MM.1S (cell line): ENCODE measurements at regions not wholly inside any gene's neighbourhood (a gene's known extent, or its start where the extent isn't known, plus 50 kb on each side); places are given as distances from the start of the nearest gene placed in this dataset.
"Not testable (repeated sequence)": the region's sequence is repeated elsewhere in the genome, so short reads cannot be mapped to it uniquely, and the experiment has no call there.

Experiments
- DNase-seq: peaks from one replicate; pipeline ENCODE4 v3.0.0-alpha.2; 2015
- H2AFZ ChIP-seq: fragments of 300-600 bp; sonication (generic); 2 replicates; pipeline ENCODE4 v1.6.0; 2016; ENCODE audit warnings: antibody characterized with exemption, low read length
- H3F3A ChIP-seq: fragments of 300-600 bp; sonication (generic); 2 replicates; pipeline ENCODE4 v1.6.1; 2016; ENCODE audit warnings: mild to moderate bottlenecking, antibody characterized with exemption, low read length, moderate library complexity, mixed read lengths; ENCODE audit not compliant: insufficient read depth
- H3K27ac ChIP-seq: fragments of 300-600 bp; sonication (generic); 2 replicates; pipeline ENCODE4 v1.5.1; 2016; ENCODE audit warnings: mild to moderate bottlenecking, low read length
- H3K27me3 ChIP-seq: fragments of 300-600 bp; sonication (generic); replicated peaks from 2 replicates; pipeline ENCODE4 v1.6.0; 2016; ENCODE audit warnings: low read length; ENCODE audit not compliant: insufficient read depth
- H3K36me3 ChIP-seq: fragments of 300-600 bp; sonication (generic); replicated peaks from 2 replicates; pipeline ENCODE4 v1.6.1; 2016; ENCODE audit warnings: mild to moderate bottlenecking, low read length, mixed read lengths; ENCODE audit not compliant: insufficient read depth
- H3K4me1 ChIP-seq: fragments of 300-600 bp; sonication (generic); 2 replicates; pipeline ENCODE4 v1.6.1; 2016; ENCODE audit warnings: low read length, mixed read lengths
- H3K4me2 ChIP-seq: fragments of 300-600 bp; sonication (generic); 2 replicates; pipeline ENCODE4 v1.6.0; 2016; ENCODE audit warnings: low read depth, low read length
- H3K4me3 ChIP-seq: fragments of 300-600 bp; sonication (generic); 2 replicates; pipeline ENCODE4 v1.5.1; 2016; ENCODE audit warnings: low read length, mixed read lengths
- H3K79me2 ChIP-seq: fragments of 300-600 bp; sonication (generic); 2 replicates; pipeline ENCODE4 v1.6.1; 2016; ENCODE audit warnings: mixed run types, low read length, mixed read lengths
- H3K9ac ChIP-seq: fragments of 300-600 bp; sonication (generic); 2 replicates; pipeline ENCODE4 v1.6.1; 2016; ENCODE audit warnings: low read length, mixed read lengths
- H3K9me2 ChIP-seq: fragments of 300-600 bp; sonication (generic); replicated peaks from 2 replicates; pipeline ENCODE4 v1.6.1; 2016; ENCODE audit warnings: mild to moderate bottlenecking, low read length, mixed read lengths; ENCODE audit not compliant: insufficient read depth
- H3K9me3 ChIP-seq: fragments of 300-600 bp; sonication (generic); replicated peaks from 2 replicates; pipeline ENCODE4 v1.6.1; 2016; ENCODE audit warnings: mild to moderate bottlenecking, low read length, mixed read lengths; ENCODE audit not compliant: insufficient read depth
- H4K20me1 ChIP-seq: fragments of 300-600 bp; sonication (generic); 2 replicates; pipeline ENCODE4 v1.6.1; 2016; ENCODE audit warnings: mild to moderate bottlenecking, low read length, moderate library complexity, mixed read lengths; ENCODE audit not compliant: insufficient read depth
- CTCF ChIP-seq: fragments of 300-600 bp; sonication (generic); IDR thresholded peaks from 2 replicates; pipeline ENCODE4 v1.5.1; 2016; ENCODE audit warnings: antibody characterized with exemption, low read length, mixed read lengths
- EZH2 ChIP-seq: fragments of 300-600 bp; sonication (generic); optimal IDR thresholded peaks from 2 replicates; pipeline ENCODE3; 2017; ENCODE audit warnings: low read depth, mild to moderate bottlenecking, antibody characterized with exemption, low read length, mixed read lengths
- EZH2phosphoT487 ChIP-seq: fragments of 300-600 bp; sonication (generic); IDR thresholded peaks from 2 replicates; pipeline ENCODE4 v1.6.1; 2018; ENCODE audit warnings: antibody characterized with exemption, low read length

- H4K20me1 ChIP-seq: no peaks in the 10 kb centered on the region
- no peaks in the 10 kb centered on the region for H3K36me3 ChIP-seq
- H3K9ac ChIP-seq: no peak overlapping the region
- no peak overlapping the region for H3K27ac ChIP-seq
- no peak overlapping the region for H3K4me2 ChIP-seq
- H3F3A ChIP-seq: no peaks in the 10 kb centered on the region
- no peaks in the 10 kb centered on the region for H3K4me1 ChIP-seq
- no peak overlapping the region for H2AFZ ChIP-seq
- H3K79me2 ChIP-seq: no peaks in the 10 kb centered on the region
- no peak for TF ChIP-seq EZH2phosphoT487
- DNase-seq: no peak
- H3K9me3 ChIP-seq: no peaks in the 10 kb centered on the region
- H3K4me3 ChIP-seq: no peak overlapping the region
- H3K27me3 ChIP-seq: no peaks in the 10 kb centered on the region
- H3K9me2 ChIP-seq: no peaks in the 10 kb centered on the region
These were observed 437.3 kb upstream of the NDST3 start for GRCh38 chr4:117596917-117597480.

GRCh38 chr4:117599393-117599792 lies 434.9 kb upstream of the NDST3 start:
- not testable (repeated sequence) for H3K9ac ChIP-seq, DNase-seq, H3K9me2 ChIP-seq, H3K9me3 ChIP-seq, H3F3A ChIP-seq, H2AFZ ChIP-seq, H3K4me2 ChIP-seq, H3K27me3 ChIP-seq, H3K4me3 ChIP-seq, H3K27ac ChIP-seq, H3K4me1 ChIP-seq, H4K20me1 ChIP-seq, H3K79me2 ChIP-seq, H3K36me3 ChIP-seq

GRCh38 chr4:117600936-117601335 lies 433.4 kb upstream of the NDST3 start:
- H3K4me3 ChIP-seq, H4K20me1 ChIP-seq, DNase-seq: not testable (repeated sequence)

GRCh38 chr4:117610706-117611308 lies 423.5 kb upstream of the NDST3 start:
- Histone ChIP-seq H3F3A (no peaks in the 10 kb centered on the region), H3K4me1 (no peaks in the 10 kb centered on the region), H3K27ac (no peak overlapping the region), H2AFZ (no peak overlapping the region), H4K20me1 (no peaks in the 10 kb centered on the region), H3K9me2 (no peaks in the 10 kb centered on the region), H3K36me3 (no peaks in the 10 kb centered on the region), H3K79me2 (no peaks in the 10 kb centered on the region), H3K4me2 (no peak overlapping the region), H3K9me3 (no peaks in the 10 kb centered on the region), H3K27me3 (no peaks in the 10 kb centered on the region), H3K9ac (no peak overlapping the region), H3K4me3 (no peak overlapping the region)
- DNase-seq: no peak
- TF ChIP-seq CTCF: no peak
- TF ChIP-seq EZH2: no peak
- no peak for TF ChIP-seq EZH2phosphoT487

More at GRCh38 chr4:117600936-117601335, 433.4 kb upstream of the NDST3 start:
- H3K9ac ChIP-seq, H3K36me3 ChIP-seq, H3F3A ChIP-seq, H3K27me3 ChIP-seq, H2AFZ ChIP-seq, H3K9me3 ChIP-seq, H3K27ac ChIP-seq, H3K79me2 ChIP-seq, H3K9me2 ChIP-seq, H3K4me2 ChIP-seq, H3K4me1 ChIP-seq: not testable (repeated sequence)

- no peaks in the 10 kb centered on the region for H3K4me1 ChIP-seq
- H3F3A ChIP-seq: no peaks in the 10 kb centered on the region
- no peaks in the 10 kb centered on the region for H3K27me3 ChIP-seq
- no peaks in the 10 kb centered on the region for H3K36me3 ChIP-seq
- H2AFZ ChIP-seq: no peak overlapping the region
- no peaks in the 10 kb centered on the region for H3K9me3 ChIP-seq
- no peak overlapping the region for H3K4me3 ChIP-seq
- no peak for DNase-seq
- H3K79me2 ChIP-seq: no peaks in the 10 kb centered on the region
- no peaks in the 10 kb centered on the region for H4K20me1 ChIP-seq
- no peak overlapping the region for H3K9ac ChIP-seq
- H3K27ac ChIP-seq: no peak overlapping the region
- TF ChIP-seq EZH2phosphoT487 (no peak), CTCF (no peak), EZH2 (no peak)
- H3K9me2 ChIP-seq: no peaks in the 10 kb centered on the region
- no peak overlapping the region for H3K4me2 ChIP-seq
These were observed 412.6 kb upstream of the NDST3 start for GRCh38 chr4:117621673-117622072.
